ENCODE measurements at regions not wholly inside any gene's neighbourhood (a gene's known extent, or its start where the extent isn't known, plus 50 kb on each side); places are given as distances from the start of the nearest gene placed in this dataset.

GRCh38 chr6:94217836-94218235 lies 798.5 kb upstream of the EPHA7 start:
- TF ChIP-seq POLR2AphosphoS5 (IDR thresholded peaks at IDR 0.05; ENCODE audit: low read depth, low read length) (no peak), SIN3A (IDR thresholded peaks at IDR 0.05; ENCODE audit: borderline replicate concordance, insufficient read depth, low read length) (no peak), TAF1 (IDR thresholded peaks at IDR 0.05; ENCODE audit: borderline replicate concordance, insufficient read depth, low read length) (no peak), REST (IDR thresholded peaks at IDR 0.05; ENCODE audit: insufficient read depth in 1 of 2, low read depth in 2 of 2, low read length in 2 of 2) (no peak)

Data from PFSK-1 (cell line).